NCI-H2029 treated with DMSO at 0.1 percent for 48 hours (cell line): ENCODE measurements at regions not wholly inside any gene's neighbourhood (a gene's known extent, or its start where the extent isn't known, plus 50 kb on each side); places are given as distances from the start of the nearest gene placed in this dataset.

Experiments
- DNase-seq: peaks from one replicate; lab custom pipeline; 2025; lab: John Stamatoyannopoulos, UW

GRCh38 chr1:198864695-198865094, 225.9 kb downstream of the PTPRC start:
- DNase-seq, result no peak

GRCh38 chr1:198865319-198865718, 226.5 kb downstream of the PTPRC start:
- no peak for DNase-seq

- no peak for DNase-seq
These were observed 228.3 kb downstream of the PTPRC start for GRCh38 chr1:198867182-198867581.

GRCh38 chr1:198873696-198874230, 234.9 kb downstream of the PTPRC start:
- DNase-seq, result no peak

- DNase-seq, result no peak
These were observed 237.6 kb downstream of the PTPRC start for GRCh38 chr1:198876371-198876871.

- DNase-seq, result no peak
These were observed 239.7 kb downstream of the PTPRC start for GRCh38 chr1:198878566-198878965.

GRCh38 chr1:198879711-198880306, 241.0 kb downstream of the PTPRC start:
- DNase-seq, result no peak

GRCh38 chr1:198880397-198880796, 241.6 kb downstream of the PTPRC start:
- no peak for DNase-seq

- DNase-seq, result no peak
These were observed 242.2 kb downstream of the PTPRC start for GRCh38 chr1:198880818-198881597.

GRCh38 chr1:198883184-198883583, 244.3 kb downstream of the PTPRC start:
- no peak for DNase-seq

GRCh38 chr1:198887866-198888265, 249.0 kb downstream of the PTPRC start:
- DNase-seq, result no peak

GRCh38 chr1:198888379-198888943, 249.6 kb downstream of the PTPRC start:
- no peak for DNase-seq

GRCh38 chr1:198889101-198889500, 250.3 kb downstream of the PTPRC start:
- no peak for DNase-seq

GRCh38 chr1:198889749-198890148, 250.9 kb downstream of the PTPRC start:
- no peak for DNase-seq

- DNase-seq, result no peak
These were observed 251.5 kb downstream of the PTPRC start for GRCh38 chr1:198890214-198890930.

- no peak for DNase-seq
These were observed 253.2 kb downstream of the PTPRC start for GRCh38 chr1:198892065-198892464.

- no peak for DNase-seq
These were observed 254.3 kb downstream of the PTPRC start for GRCh38 chr1:198893141-198893540.

GRCh38 chr1:198893763-198894444, 255.1 kb downstream of the PTPRC start:
- DNase-seq, result no peak

GRCh38 chr1:198901266-198901665, 262.4 kb downstream of the PTPRC start:
- DNase-seq, result no peak

- no peak for DNase-seq
These were observed 263.8 kb downstream of the PTPRC start for GRCh38 chr1:198902655-198903054.

- no peak for DNase-seq
These were observed 264.4 kb downstream of the PTPRC start for GRCh38 chr1:198903203-198903602.

GRCh38 chr1:198903621-198904020, 264.8 kb downstream of the PTPRC start:
- no peak for DNase-seq
